Ascending aorta (tissue), 2 donors: ENCODE measurements at regions not wholly inside any gene's neighbourhood (a gene's known extent, or its start where the extent isn't known, plus 50 kb on each side); places are given as distances from the start of the nearest gene placed in this dataset.

Experiments used
- DNase-seq, 2 donors: peaks; one replicate each; pipeline ENCODE4 v3.0.0-alpha.2; 2019; ENCODE audit warnings: low spot score in 2 of 2
- H3K27ac ChIP-seq, 2 donors: fragments of 200-600 bp; sonication (generic); one replicate each; pipeline ENCODE4 v1.5.1; 2016 to 2017; ENCODE audit warnings: mild to moderate bottlenecking in 1 of 2
- H3K27me3 ChIP-seq: fragments of 200-600 bp; sonication (generic); one replicate; pipeline ENCODE4 v1.5.1; 2017
- H3K36me3 ChIP-seq, 2 donors: fragments of 200-600 bp; sonication (generic); one replicate each; pipeline ENCODE4 v1.5.1; 2016
- H3K4me1 ChIP-seq, 2 donors: fragments of 200-600 bp; sonication (generic); one replicate each; pipeline ENCODE4 v1.5.1; 2016 to 2017; ENCODE audit warnings: mild to moderate bottlenecking in 1 of 2
- H3K4me3 ChIP-seq, 2 donors: fragments of 200-600 bp; sonication (generic); one replicate each; pipeline ENCODE4 v1.5.1; 2016 to 2017; ENCODE audit warnings: mild to moderate bottlenecking in 1 of 2
- H3K9me3 ChIP-seq, 2 donors: fragments of 200-600 bp; sonication (generic); one replicate each; pipeline ENCODE4 v1.5.1; 2016
- intact Hi-C: fragments of 100-400 bp; cut with DNase I; formaldehyde crosslinking; loops from one replicate; pipeline ENCODE4 v1.15.1; 2023
- TF ChIP-seq, protein P1 (sequence below), 3 experiments: fragments of 200-600 bp in 2 of 3; fragments of 450-650 bp in 1 of 3; sonication (generic) in 2 of 3; IDR thresholded peaks; one replicate each; pipeline ENCODE4 v1.5.1; 2016 to 2019; ENCODE audit warnings: antibody characterized with exemption in 3 of 3, mild to moderate bottlenecking in 1 of 3, moderate library complexity in 1 of 3

DNA sequence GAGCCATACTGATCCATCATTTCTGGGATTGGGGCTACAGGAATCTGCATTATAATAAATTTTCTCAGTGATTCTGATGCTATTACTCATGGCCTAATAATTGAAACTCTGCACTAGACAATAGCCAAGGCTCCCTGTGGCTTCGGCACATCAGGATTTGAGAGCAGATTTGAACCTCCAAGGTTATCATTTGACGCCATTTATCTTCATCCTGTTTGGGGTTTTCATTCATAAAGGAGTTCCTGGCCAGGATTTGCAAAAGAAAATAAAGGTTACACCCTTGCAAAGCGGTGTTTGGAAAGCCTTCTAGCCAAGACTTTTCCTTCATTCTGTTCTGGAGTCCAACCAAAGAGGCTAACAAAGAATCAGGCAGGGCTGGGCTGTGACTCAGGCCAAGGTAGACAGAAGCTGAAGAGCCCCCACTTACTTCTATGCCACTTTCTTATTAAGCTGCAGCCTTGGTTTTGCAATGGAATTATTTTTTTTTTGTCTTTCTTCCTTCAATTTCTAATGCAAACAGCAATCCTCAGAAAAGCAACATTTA is 330.1 kb downstream of the DHX35 start:
- H3K27me3 ChIP-seq, result no peaks in the 10 kb centered on the region
- H3K4me1 ChIP-seq, result no peaks in the 10 kb centered on the region
- H3K36me3 ChIP-seq, result no peaks in the 10 kb centered on the region
- TF ChIP-seq, protein P1, sequence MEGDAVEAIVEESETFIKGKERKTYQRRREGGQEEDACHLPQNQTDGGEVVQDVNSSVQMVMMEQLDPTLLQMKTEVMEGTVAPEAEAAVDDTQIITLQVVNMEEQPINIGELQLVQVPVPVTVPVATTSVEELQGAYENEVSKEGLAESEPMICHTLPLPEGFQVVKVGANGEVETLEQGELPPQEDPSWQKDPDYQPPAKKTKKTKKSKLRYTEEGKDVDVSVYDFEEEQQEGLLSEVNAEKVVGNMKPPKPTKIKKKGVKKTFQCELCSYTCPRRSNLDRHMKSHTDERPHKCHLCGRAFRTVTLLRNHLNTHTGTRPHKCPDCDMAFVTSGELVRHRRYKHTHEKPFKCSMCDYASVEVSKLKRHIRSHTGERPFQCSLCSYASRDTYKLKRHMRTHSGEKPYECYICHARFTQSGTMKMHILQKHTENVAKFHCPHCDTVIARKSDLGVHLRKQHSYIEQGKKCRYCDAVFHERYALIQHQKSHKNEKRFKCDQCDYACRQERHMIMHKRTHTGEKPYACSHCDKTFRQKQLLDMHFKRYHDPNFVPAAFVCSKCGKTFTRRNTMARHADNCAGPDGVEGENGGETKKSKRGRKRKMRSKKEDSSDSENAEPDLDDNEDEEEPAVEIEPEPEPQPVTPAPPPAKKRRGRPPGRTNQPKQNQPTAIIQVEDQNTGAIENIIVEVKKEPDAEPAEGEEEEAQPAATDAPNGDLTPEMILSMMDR (IDR thresholded peaks at IDR 0.05), result no peak
- no peaks in the 10 kb centered on the region for H3K9me3 ChIP-seq
- no peak for DNase-seq
- intact Hi-C loops, result no loop called here
- no peak overlapping the region for H3K4me3 ChIP-seq
- no peak overlapping the region for H3K27ac ChIP-seq

- Histone ChIP-seq H3K4me3 (no peak overlapping the region), H3K9me3 (no peaks in the 10 kb centered on the region), H3K36me3 (no peaks in the 10 kb centered on the region), H3K4me1 (no peaks in the 10 kb centered on the region), H3K27ac (no peak overlapping the region), H3K27me3 (no peaks in the 10 kb centered on the region)
- intact Hi-C loops, result no loop called here
- TF ChIP-seq, protein P1 (IDR thresholded peaks at IDR 0.05), result no peak
- no peak for DNase-seq
These were observed 329.2 kb downstream of the DHX35 start for GRCh38 chr20:39291301-39291700.

DNA sequence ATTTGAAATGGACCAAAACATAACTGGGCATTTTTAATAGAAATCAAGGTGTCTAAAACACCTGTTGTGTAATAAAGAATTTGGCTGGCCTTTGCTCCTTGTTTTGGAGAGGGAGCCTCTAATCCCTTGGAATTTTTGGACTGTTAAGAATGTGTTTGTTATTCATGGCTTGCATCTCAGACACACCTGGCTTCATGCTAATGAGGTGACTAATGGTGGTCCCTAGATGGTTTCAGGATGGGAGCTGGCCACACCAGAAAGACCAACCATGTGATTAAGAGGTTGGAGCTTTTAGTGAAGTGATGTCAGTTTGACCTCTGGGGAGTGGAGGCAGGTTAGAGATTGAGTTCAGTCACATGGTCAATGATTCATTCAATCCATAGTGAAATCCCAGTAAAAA is 328.4 kb downstream of the DHX35 start:
- Histone ChIP-seq H3K36me3 (no peaks in the 10 kb centered on the region), H3K4me3 (no peak overlapping the region), H3K27ac (no peak overlapping the region), H3K9me3 (no peaks in the 10 kb centered on the region), H3K27me3 (no peaks in the 10 kb centered on the region), H3K4me1 (no peaks in the 10 kb centered on the region)
- intact Hi-C loops, result no loop called here
- DNase-seq, result no peak
- TF ChIP-seq, protein P1 (IDR thresholded peaks at IDR 0.05), result no peak

GRCh38 chr20:39289831-39290230 is 327.7 kb downstream of the DHX35 start:
- TF ChIP-seq, protein P1 (IDR thresholded peaks at IDR 0.05), result no peak
- Histone ChIP-seq H3K27ac (no peak overlapping the region), H3K27me3 (no peaks in the 10 kb centered on the region), H3K9me3 (no peaks in the 10 kb centered on the region), H3K4me3 (no peak overlapping the region), H3K4me1 (no peaks in the 10 kb centered on the region), H3K36me3 (no peaks in the 10 kb centered on the region)
- no peak for DNase-seq
- intact Hi-C loops, result no loop called here

- intact Hi-C loops, result no loop called here
- H3K9me3 ChIP-seq, result no peaks in the 10 kb centered on the region
- no peak for DNase-seq
- no peaks in the 10 kb centered on the region for H3K4me1 ChIP-seq
- H3K4me3 ChIP-seq, result no peak overlapping the region
- no peaks in the 10 kb centered on the region for H3K27me3 ChIP-seq
- H3K36me3 ChIP-seq, result no peaks in the 10 kb centered on the region
- TF ChIP-seq, protein P1 (IDR thresholded peaks at IDR 0.05), result no peak
- H3K27ac ChIP-seq, result no peak overlapping the region
These were observed 327.2 kb downstream of the DHX35 start for GRCh38 chr20:39289316-39289715.

- Histone ChIP-seq H3K4me1 (no peaks in the 10 kb centered on the region), H3K9me3 (no peaks in the 10 kb centered on the region), H3K27ac (no peak overlapping the region), H3K27me3 (no peaks in the 10 kb centered on the region), H3K4me3 (no peak overlapping the region), H3K36me3 (no peaks in the 10 kb centered on the region)
- DNase-seq, result no peak
- intact Hi-C loops, result no loop called here
- TF ChIP-seq, protein P1 (IDR thresholded peaks at IDR 0.05), result no peak
These were observed 321.3 kb downstream of the DHX35 start for GRCh38 chr20:39283464-39283863.
